Retinal pigment epithelial cell (primary cell): ENCODE measurements at regions not wholly inside any gene's neighbourhood (a gene's known extent, or its start where the extent isn't known, plus 50 kb on each side); places are given as distances from the start of the nearest gene placed in this dataset.

Source experiments
- DNase-seq: peaks from one replicate; pipeline ENCODE4 v3.0.0-alpha.2; 2010; ENCODE audit warnings: low read depth
- H3K4me3 ChIP-seq: 2 replicates; pipeline ENCODE4 v1.5.1; 2011; ENCODE audit warnings: mild to moderate bottlenecking, low read length, control low read depth, moderate library complexity
- TF ChIP-seq, protein P1 (sequence below): conservative IDR thresholded peaks from 2 replicates; pipeline ENCODE4 v1.5.1; 2011; ENCODE audit warnings: low read depth, low read length, control low read depth, inconsistent platforms

DNA sequence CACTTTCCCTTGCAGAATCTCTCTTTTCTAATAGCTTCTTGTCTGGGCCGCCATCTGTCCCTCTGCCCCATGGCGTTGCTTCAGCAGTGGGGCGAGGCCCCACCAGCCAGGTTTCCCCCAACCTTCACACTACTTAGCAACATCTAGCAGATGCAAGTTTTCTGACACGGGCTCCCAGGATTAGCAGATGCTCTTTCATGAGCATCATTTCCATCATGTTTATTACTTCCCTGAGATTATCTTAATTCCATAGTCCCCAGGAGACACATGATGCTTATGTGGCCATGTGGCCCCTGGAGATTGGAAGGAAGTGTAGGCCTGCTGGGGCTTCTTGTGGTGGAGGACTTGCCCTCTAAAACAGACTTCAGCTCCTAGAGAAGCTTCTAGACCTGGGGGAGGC, 102.0 kb upstream of the MYL2 start:
- H3K4me3 ChIP-seq: no peak overlapping the region
- TF ChIP-seq, protein P1, sequence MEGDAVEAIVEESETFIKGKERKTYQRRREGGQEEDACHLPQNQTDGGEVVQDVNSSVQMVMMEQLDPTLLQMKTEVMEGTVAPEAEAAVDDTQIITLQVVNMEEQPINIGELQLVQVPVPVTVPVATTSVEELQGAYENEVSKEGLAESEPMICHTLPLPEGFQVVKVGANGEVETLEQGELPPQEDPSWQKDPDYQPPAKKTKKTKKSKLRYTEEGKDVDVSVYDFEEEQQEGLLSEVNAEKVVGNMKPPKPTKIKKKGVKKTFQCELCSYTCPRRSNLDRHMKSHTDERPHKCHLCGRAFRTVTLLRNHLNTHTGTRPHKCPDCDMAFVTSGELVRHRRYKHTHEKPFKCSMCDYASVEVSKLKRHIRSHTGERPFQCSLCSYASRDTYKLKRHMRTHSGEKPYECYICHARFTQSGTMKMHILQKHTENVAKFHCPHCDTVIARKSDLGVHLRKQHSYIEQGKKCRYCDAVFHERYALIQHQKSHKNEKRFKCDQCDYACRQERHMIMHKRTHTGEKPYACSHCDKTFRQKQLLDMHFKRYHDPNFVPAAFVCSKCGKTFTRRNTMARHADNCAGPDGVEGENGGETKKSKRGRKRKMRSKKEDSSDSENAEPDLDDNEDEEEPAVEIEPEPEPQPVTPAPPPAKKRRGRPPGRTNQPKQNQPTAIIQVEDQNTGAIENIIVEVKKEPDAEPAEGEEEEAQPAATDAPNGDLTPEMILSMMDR: no peak
- DNase-seq: no peak

DNA sequence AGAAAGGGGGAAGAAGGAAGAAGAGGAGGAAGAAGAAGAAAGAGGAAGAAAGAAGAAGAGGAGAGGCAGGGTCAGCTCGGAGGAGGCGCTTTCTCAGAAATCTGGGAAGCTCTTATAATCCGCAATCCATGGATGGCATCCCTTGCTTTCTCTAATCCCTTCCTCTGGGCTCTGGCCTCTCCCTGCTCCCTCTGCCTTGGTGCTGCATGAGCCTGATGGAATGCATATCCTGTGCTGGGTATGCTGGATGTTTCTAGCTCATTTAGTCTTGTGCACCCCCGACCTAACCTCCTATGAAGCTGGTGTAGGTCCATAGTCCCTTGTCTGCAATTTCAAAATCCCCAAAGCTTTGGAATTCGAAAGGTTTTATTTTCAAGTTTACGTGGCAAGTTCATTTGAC, 94.2 kb upstream of the MYL2 start:
- TF ChIP-seq, protein P1: no peak
- H3K4me3 ChIP-seq: no peak overlapping the region
- no peak for DNase-seq

DNA sequence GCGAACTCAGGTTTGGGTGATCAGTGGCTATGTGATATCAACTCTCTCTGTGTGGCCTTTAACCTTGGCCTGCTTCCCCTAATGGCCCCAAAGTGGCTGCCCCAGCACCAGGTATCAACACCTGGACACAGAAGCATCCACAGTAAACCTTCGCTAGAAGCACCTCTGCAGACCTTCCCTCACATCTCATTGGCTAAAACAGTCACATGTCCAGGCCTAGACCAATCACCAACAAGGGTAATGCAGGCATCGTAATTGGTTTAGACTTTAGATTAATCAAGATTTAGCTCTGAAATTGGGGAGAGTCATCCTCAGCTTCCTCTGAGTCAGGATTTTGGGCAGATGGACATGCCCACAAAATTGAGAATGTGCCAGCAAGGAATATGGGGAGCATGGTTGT, 92.5 kb upstream of the MYL2 start:
- no peak overlapping the region for H3K4me3 ChIP-seq
- DNase-seq: no peak
- TF ChIP-seq, protein P1: no peak

DNA sequence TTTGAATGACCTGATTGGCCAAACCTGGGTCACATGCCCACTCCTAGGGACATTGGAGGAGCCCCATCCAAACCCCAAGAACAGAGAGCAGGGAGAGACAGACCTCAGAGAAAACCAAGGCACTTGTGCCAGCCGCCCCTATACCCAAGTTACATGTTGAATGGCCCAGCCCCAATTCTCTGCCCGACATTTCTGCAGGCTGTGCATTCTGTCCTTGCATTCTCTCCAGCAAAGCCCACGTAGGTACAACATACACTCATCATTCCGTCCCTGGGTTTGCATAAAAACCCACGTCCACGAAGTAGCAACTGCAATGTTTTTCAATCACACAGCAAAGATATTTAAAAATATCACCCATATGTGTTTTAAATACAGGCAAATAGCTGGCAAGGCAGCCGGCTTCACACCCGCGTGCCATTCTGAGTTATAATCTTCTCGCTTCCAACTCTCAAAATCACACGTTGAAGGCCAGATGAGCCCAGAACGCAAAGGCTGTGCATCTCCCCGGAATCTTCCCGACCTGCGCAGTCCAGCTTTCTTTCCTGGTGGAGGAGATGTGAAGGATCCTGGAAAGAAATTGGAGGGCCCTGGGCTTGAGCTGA, 91.7 kb upstream of the MYL2 start:
- TF ChIP-seq, protein P1: no peak
- no peak for DNase-seq

DNA sequence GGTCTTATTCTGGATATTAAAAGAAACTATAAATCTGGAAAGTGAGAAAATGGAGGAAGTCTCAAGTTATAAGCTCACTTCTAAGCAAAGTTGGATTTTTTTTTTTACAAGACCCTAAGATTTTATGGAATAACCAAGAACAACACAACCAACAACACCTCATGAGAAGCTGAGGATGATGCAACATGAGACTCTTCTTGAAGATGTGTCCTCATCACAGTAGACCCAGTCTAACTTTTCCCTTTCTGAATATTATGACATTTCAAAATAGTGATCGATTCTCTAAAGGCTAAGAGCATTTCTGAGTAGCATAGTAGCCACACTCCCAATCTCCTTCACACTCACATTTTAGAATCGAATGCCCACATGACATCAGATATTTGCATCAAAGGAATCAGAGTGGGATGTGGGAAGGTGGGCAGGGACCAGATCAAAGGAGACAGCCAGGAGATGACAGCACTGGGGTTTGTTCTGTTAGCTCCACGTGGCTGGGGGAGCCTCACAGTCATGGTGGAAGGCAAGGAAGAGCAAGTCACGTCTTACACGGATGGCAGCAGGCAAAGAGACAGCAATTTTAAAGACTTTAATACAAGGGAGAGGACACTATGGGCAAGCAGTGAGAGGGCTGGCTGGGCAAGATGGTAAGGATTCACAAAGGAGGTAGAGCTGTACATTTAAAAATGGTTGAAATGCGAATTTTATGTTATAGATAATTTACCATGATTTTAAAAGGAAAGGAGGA, 90.7 kb upstream of the MYL2 start:
- DNase-seq: no peak
- H3K4me3 ChIP-seq: no peak overlapping the region

More for the DNA sequence above, 91.7 kb upstream of the MYL2 start:
- H3K4me3 ChIP-seq: no peak overlapping the region

DNA sequence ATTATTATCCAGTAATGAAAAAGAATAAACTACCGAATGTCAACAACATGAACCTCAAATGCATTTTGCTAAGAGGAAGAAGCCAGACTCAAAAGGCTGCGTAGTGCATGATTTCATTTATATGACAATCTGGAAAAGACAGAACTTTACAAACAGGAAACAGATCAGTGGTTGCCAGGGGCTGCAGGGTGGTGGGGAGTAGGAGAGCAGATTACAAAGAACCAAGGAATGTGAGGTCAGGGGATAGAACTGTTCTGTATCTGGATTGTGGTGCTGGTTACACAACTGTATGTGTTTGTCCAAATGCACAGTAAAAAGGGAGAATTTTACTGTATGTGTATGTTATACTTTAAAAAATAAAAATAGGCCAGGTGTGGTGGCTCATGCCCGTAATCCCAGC, 89.7 kb upstream of the MYL2 start:
- TF ChIP-seq, protein P1: no peak
- no peak overlapping the region for H3K4me3 ChIP-seq
- DNase-seq: no peak

More for the DNA sequence above, 90.7 kb upstream of the MYL2 start:
- TF ChIP-seq, protein P1: no peak

DNA sequence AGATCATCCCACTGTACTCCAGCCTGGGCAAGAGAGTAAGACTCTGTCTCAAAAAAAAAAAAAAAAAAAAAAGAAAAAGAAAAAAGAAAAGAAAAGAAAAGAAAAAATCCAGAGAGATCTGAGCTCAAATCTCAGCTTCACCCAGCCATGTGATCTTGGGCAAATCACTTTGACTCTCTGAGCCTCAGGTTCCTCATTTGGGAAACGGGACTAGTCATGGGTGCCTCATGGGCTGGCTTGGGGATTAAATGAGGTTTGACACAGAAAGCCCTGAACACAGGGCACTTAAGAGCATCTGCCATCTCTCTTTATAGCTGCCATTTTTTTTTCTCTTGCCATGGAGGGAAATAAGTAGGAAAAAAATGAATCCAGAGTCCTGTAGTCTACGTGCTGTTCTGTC, 86.2 kb upstream of the MYL2 start:
- no peak overlapping the region for H3K4me3 ChIP-seq
- TF ChIP-seq, protein P1: no peak
- DNase-seq: no peak
